ENCODE measurements at regions not wholly inside any gene's neighbourhood (a gene's known extent, or its start where the extent isn't known, plus 50 kb on each side); places are given as distances from the start of the nearest gene placed in this dataset.

- no peaks in the 10 kb centered on the region for H3K27me3 ChIP-seq (ENCODE audit: control insufficient read depth in 4 of 4, insufficient read depth in 4 of 4, low read length in 3 of 4)
- H3K36me3 ChIP-seq (ENCODE audit: control insufficient read depth in 4 of 4, insufficient read depth in 3 of 4, low read depth in 1 of 4, low read length in 3 of 4) = no peaks in the 10 kb centered on the region
- 76% methylated on average over 2 of the region's 2 CpGs for WGBS
- H3K9ac ChIP-seq (ENCODE audit: low read depth in 1 of 2, low read length in 2 of 2) = no peak overlapping the region
- peaks cover 0 to 7% (median 0%) of the 10 kb centered on the region in 4 donors for H3K9me3 ChIP-seq (ENCODE audit: control insufficient read depth in 4 of 4, low read length in 3 of 4)
- H3K27ac ChIP-seq (ENCODE audit: low read depth in 1 of 2, low read length in 2 of 2) = no peak overlapping the region
- no peak overlapping the region for H3K4me3 ChIP-seq (ENCODE audit: low read depth in 1 of 3, low read length in 3 of 3)
- no peaks in the 10 kb centered on the region for H3K4me1 ChIP-seq (ENCODE audit: control insufficient read depth in 4 of 4, insufficient read depth in 4 of 4, low read length in 3 of 4)
- DNase-seq (ENCODE audit: low spot score) = no peak
- TF ChIP-seq MAX (IDR thresholded peaks at IDR 0.05) (no peak), REST (IDR thresholded peaks at IDR 0.05) (no peak), RAD21 (IDR thresholded peaks at IDR 0.05) (no peak), FOXA2 (IDR thresholded peaks at IDR 0.05) (no peak), RXRA (IDR thresholded peaks at IDR 0.05) (no peak)
Observed at GRCh38 chr12:89781946-89782550, 73.4 kb upstream of the ATP2B1 start.

GRCh38 chr12:89781156-89781555 is 72.5 kb upstream of the ATP2B1 start:
- Histone ChIP-seq H3K4me1 (ENCODE audit: control insufficient read depth in 4 of 4, insufficient read depth in 4 of 4, low read length in 3 of 4) (no peaks in the 10 kb centered on the region), H3K4me3 (ENCODE audit: low read depth in 1 of 3, low read length in 3 of 3) (no peak overlapping the region), H3K27me3 (ENCODE audit: control insufficient read depth in 4 of 4, insufficient read depth in 4 of 4, low read length in 3 of 4) (no peaks in the 10 kb centered on the region), H3K9ac (ENCODE audit: low read depth in 1 of 2, low read length in 2 of 2) (no peak overlapping the region), H3K27ac (ENCODE audit: low read depth in 1 of 2, low read length in 2 of 2) (no peak overlapping the region), H3K36me3 (ENCODE audit: control insufficient read depth in 4 of 4, insufficient read depth in 3 of 4, low read depth in 1 of 4, low read length in 3 of 4) (no peaks in the 10 kb centered on the region), H3K9me3 (ENCODE audit: control insufficient read depth in 4 of 4, low read length in 3 of 4) (peaks cover 0 to 3% (median 0%) of the 10 kb centered on the region in 4 donors)
- WGBS = 92% methylated on average over 1 of the region's 1 CpG
- no peak for TF ChIP-seq HNF4G (IDR thresholded peaks at IDR 0.05)
- DNase-seq (ENCODE audit: low spot score) = no peak

- WGBS = 100% methylated on average over 1 of the region's 1 CpG
- DNase-seq (ENCODE audit: low spot score) = no peak
- no peaks in the 10 kb centered on the region for H3K4me1 ChIP-seq (ENCODE audit: control insufficient read depth in 4 of 4, insufficient read depth in 4 of 4, low read length in 3 of 4)
Observed at GRCh38 chr12:89779090-89779489, 70.5 kb upstream of the ATP2B1 start.

More at GRCh38 chr12:89779090-89779489, 70.5 kb upstream of the ATP2B1 start:
- Histone ChIP-seq H3K36me3 (ENCODE audit: control insufficient read depth in 4 of 4, insufficient read depth in 3 of 4, low read depth in 1 of 4, low read length in 3 of 4) (no peaks in the 10 kb centered on the region), H3K9me3 (ENCODE audit: control insufficient read depth in 4 of 4, low read length in 3 of 4) (no peaks in the 10 kb centered on the region), H3K4me3 (ENCODE audit: low read depth in 1 of 3, low read length in 3 of 3) (no peak overlapping the region), H3K27me3 (ENCODE audit: control insufficient read depth in 4 of 4, insufficient read depth in 4 of 4, low read length in 3 of 4) (no peaks in the 10 kb centered on the region), H3K9ac (ENCODE audit: low read depth in 1 of 2, low read length in 2 of 2) (no peak overlapping the region), H3K27ac (ENCODE audit: low read depth in 1 of 2, low read length in 2 of 2) (no peak overlapping the region)
- TF ChIP-seq FOXA2 (IDR thresholded peaks at IDR 0.05) (no peak), MAX (IDR thresholded peaks at IDR 0.05) (no peak), EGR1 (IDR thresholded peaks at IDR 0.05; ENCODE audit: low read depth in 2 of 2) (no peak), FOXA1 (IDR thresholded peaks at IDR 0.05) (no peak), CTCF (IDR thresholded peaks at IDR 0.05; ENCODE audit: low read depth, low read length, missing input control) (no peak), REST (IDR thresholded peaks at IDR 0.05) (no peak), YY1 (IDR thresholded peaks at IDR 0.05) (no peak), RXRA (IDR thresholded peaks at IDR 0.05) (no peak), HNF4G (IDR thresholded peaks at IDR 0.05) (no peak), TAF1 (conservative IDR thresholded peaks at IDR 0.05) (no peak), SP1 (IDR thresholded peaks at IDR 0.05) (no peak)
